GM12891 (cell line): ENCODE measurements at regions not wholly inside any gene's neighbourhood (a gene's known extent, or its start where the extent isn't known, plus 50 kb on each side); places are given as distances from the start of the nearest gene placed in this dataset.
"Not testable (repeated sequence)": the region's sequence is repeated elsewhere in the genome, so short reads cannot be mapped to it uniquely, and the experiment has no call there.

Source experiments
- DNase-seq: peaks from one replicate; pipeline ENCODE4 v3.0.0; 2011; ENCODE audit warnings: low spot score; ENCODE audit not compliant: insufficient read length
- FAIRE-seq: peaks from 2 replicates; lab custom pipeline; 2011; peaks lifted over from hg19 to GRCh38; lab: Jason Lieb, UNC
- PAX5 ChIP-seq: IDR thresholded peaks from 2 replicates; pipeline ENCODE4 v1.6.1; 2011; ENCODE audit warnings: low read length, moderate library complexity, mild to moderate bottlenecking; ENCODE audit not compliant: insufficient read depth, severe bottlenecking
- POLR2A ChIP-seq: IDR thresholded peaks from 2 replicates; pipeline ENCODE4 v1.6.1; 2011; ENCODE audit warnings: low read depth, low read length, control low read depth
- POLR2AphosphoS5 ChIP-seq: IDR thresholded peaks from 2 replicates; pipeline ENCODE4 v1.6.1; 2011; ENCODE audit warnings: low read depth, low read length, control low read depth
- POU2F2 ChIP-seq: IDR thresholded peaks from 2 replicates; pipeline ENCODE4 v1.6.1; 2011; ENCODE audit warnings: low read depth, mild to moderate bottlenecking, control low read depth, low read length, moderate library complexity
- SPI1 ChIP-seq: IDR thresholded peaks from 2 replicates; pipeline ENCODE4 v1.6.1; 2011; ENCODE audit warnings: low read depth, low read length, control low read depth
- TAF1 ChIP-seq: IDR thresholded peaks from 2 replicates; pipeline ENCODE4 v1.6.1; 2011; ENCODE audit warnings: low read depth, low read length, control low read depth

DNA sequence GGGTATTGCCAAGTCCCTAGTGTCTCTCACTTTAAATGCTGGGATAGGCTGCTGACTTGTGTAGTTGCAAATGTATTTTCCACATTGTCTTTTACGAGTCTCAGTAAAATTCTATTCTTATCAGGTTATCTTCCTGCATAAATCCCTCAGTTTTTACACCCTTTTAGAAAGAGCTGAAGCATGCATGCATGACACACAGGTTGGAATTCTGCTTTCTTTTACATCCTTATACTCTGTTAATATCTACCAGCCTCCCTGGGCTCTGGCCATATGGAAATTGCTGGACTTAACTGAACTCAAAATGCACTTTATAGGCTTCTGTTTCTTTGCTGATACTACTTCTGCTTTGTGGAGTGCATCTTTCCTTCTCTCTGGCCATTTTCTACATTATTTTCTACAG lies 477.4 kb downstream of the FRK start:
- FAIRE-seq (no peak), DNase-seq (no peak)
- TF ChIP-seq TAF1 (no peak), POLR2A (no peak), POLR2AphosphoS5 (no peak), POU2F2 (no peak), SPI1 (no peak), PAX5 (no peak)

DNA sequence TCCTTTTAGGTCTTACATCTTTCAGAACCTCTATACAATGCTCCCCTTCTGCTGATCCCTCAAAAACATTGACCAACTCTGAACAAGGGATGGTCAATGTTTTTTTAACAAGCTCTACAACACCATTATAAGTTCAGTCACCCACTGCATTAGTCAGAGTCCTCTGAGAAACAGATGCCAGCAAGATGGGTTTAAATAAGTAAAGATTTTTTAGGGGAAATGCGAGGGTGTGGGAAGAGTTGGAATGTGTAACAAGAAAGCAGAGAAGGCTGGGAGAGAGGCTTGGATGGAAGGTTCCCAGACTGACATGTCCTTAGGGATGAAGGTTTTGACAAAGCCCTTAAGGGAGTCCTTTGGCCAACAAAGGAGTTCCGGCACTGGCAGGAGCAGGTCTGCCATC lies 478.3 kb downstream of the FRK start:
- no peak for FAIRE-seq
- DNase-seq: no peak
- TF ChIP-seq TAF1 (no peak), SPI1 (no peak), POLR2A (no peak), POU2F2 (no peak), POLR2AphosphoS5 (no peak), PAX5 (no peak)

DNA sequence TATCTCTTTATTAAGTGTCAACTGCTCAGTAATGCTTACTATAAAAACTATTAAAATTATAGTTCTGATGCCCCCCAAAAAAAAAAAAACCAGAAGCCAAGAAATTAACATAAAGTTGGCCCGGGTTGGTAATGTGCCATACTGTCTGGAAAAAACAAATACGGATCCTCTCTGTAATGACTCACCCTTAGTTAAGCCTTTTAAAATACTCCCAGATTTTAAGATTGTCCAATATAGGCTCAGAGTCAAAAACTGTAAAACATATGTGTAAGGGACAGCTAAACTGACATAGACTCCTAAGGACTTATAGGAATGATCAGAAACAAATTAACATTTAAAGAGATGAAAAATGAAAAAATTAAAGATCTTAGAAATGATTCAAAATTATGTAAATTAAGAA lies 481.1 kb downstream of the FRK start:
- FAIRE-seq: peak; percentile 83
- DNase-seq: not testable (repeated sequence)

DNA sequence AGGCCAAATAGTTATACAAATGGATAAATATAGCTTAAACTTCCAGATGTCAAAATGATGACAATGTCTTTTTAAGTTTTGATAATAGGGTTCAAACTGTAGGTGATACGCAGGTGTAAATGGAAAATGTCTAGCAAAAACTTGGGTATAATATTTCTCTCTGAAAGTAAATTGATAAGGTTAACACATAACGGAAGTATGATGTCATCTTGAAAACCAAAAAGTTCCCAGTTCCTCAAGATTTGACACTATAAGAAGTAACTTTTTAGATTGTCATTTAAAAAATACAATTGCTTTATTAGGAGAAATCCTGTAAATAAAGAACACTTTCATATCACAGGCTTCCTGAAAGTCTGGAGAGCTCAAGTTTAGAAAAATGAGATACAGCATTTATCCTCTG lies 483.4 kb downstream of the FRK start:
- DNase-seq: no peak
- FAIRE-seq: no peak
- no peak for TF ChIP-seq POLR2AphosphoS5

DNA sequence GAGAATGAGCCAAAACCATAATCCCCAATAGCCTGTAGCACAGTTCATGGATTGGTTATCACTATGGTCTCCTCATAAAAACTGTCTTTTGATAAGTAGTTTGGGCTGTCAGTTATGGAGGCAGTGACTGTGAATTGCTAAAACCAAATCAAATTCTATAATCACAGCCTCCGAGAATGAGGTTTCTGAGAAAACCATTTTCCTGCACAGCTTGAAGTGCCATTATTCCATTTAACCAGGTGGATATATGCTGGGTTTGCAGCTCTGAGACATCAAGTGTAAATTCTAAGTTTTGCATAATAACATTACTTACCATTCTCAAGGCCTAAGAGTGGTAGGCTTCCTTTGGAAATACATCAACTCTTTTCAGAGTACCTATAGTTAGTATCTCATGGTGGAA lies 485.4 kb downstream of the FRK start:
- TF ChIP-seq TAF1 (no peak), PAX5 (no peak), POLR2A (no peak), POU2F2 (no peak), SPI1 (no peak), POLR2AphosphoS5 (no peak)
- DNase-seq: no peak
- no peak for FAIRE-seq

DNA sequence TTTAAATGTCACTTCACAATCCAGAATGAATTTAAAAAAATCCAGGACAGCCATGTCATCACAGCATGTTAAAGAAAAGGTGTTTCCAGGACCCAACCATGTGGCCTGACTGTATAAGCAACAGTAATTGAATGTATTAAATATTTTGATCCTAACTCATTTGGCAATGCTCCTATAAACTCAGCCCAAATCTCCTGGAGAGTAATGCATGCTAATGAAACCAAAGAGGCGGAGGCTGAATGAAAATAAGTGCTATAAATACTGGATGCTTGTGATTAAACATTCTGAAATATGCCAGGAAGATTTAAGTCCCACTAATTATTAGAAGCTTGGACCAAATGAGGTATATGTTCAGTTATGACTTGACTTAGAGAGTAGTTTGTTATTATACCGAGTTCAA lies 486.8 kb downstream of the FRK start:
- DNase-seq (no peak), FAIRE-seq (no peak)
- no peak for TF ChIP-seq SPI1
- no peak for TF ChIP-seq TAF1
- no peak for TF ChIP-seq POU2F2
- no peak for TF ChIP-seq POLR2A
- no peak for TF ChIP-seq PAX5
- TF ChIP-seq POLR2AphosphoS5: no peak

DNA sequence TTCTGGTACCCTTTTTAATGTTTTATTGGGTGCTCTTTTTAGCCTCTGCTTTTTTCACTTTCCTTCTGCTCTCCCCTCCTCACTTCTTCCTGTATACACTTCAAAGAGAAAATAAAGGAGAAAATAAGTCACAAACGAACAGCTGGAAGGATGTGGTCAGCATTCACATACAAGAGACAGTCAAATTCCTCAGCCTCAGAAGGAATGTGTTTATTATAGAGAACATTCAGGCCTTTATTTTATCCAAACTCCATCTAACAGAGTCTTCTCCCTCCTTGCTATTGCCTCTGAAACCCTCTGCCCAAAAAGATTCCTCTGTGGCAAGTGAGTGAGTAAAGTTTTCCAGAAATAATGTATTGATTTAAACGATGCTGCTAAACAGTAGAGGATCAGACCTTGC lies 490.4 kb downstream of the FRK start:
- TF ChIP-seq PAX5 (no peak), POLR2A (no peak), TAF1 (no peak), POLR2AphosphoS5 (no peak), SPI1 (no peak), POU2F2 (no peak)
- FAIRE-seq (no peak), DNase-seq (no peak)

DNA sequence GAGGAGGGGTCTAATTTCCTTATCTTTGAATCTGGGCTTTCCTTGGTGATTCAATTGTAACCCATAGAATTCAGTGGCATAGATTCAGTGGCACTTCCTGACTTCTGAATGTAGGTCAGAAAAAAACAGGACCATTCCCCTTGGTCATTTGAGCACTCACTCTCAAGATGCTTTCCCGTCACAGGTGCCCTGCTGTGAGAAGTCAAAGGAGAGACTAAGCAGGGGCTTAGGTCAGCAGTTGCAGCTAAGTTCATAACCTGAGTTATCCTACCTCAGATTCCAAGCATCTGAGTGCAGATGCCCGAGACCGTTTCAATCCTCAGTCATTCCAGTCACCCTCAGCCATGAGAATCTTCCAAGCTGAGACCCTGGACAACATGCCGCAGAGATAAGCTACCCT lies 506.6 kb downstream of the FRK start:
- no peak for FAIRE-seq
- no peak for DNase-seq
- TF ChIP-seq POU2F2 (no peak), TAF1 (no peak), PAX5 (no peak), POLR2A (no peak), SPI1 (no peak), POLR2AphosphoS5 (no peak)

DNA sequence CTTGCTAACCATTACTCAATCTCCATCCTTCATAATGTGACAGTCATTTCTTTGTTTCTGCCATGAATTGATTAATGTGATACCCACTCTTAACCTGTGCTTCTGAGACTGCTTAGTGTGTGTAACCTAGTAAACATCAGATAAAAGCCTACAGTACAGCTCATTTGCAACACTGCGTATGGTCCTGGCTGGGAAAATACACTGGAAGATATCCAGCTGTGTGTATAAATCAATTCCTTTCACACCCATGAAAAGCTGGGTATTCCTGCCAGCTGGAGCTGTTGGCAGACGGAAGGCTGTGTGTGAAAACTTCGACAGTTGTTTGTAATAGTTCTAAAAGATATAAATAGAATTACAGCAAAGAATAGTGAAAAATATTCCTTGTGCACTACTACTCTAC lies 509.2 kb downstream of the FRK start:
- FAIRE-seq (no peak), DNase-seq (no peak)
- TF ChIP-seq POLR2AphosphoS5 (no peak), TAF1 (no peak), POU2F2 (no peak), PAX5 (no peak), POLR2A (no peak), SPI1 (no peak)

DNA sequence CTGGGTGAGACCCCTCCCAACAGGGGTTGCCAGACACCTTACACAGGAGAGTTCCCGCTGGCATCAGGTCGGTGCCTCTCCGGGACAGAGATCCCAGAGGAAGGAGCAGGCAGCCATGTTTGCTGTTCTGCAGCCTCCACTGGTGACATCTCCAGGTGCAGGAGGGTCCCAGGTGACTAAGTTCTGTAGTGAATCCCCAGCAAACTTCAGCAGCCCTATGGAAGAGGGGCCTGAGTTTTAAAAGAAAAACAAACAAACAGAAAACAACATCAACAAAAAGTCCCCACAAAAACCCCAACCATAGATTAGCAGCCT lies 515.1 kb downstream of the FRK start:
- FAIRE-seq (no peak), DNase-seq (no peak)
- TF ChIP-seq POLR2AphosphoS5: no peak
- TF ChIP-seq PAX5: no peak
- TF ChIP-seq POU2F2: no peak
- no peak for TF ChIP-seq TAF1
- TF ChIP-seq SPI1: no peak
- TF ChIP-seq POLR2A: no peak
